Activated naive CD4-positive, alpha-beta T cell treated with anti-CD3 and anti-CD28 coated beads, Interleukin-2, amount 50 U/mL, for 72 hours (primary cell): ENCODE measurements at regions not wholly inside any gene's neighbourhood (a gene's known extent, or its start where the extent isn't known, plus 50 kb on each side); places are given as distances from the start of the nearest gene placed in this dataset.
"Not testable (repeated sequence)": the region's sequence is repeated elsewhere in the genome, so short reads cannot be mapped to it uniquely, and the experiment has no call there.

Experiments
- ATAC-seq, 2 donors: fragments of 150-1000 bp; cut with Tn5 transposase; 2 replicates each; pipeline ENCODE4 v1.10.0; 2021; ENCODE audit warnings: mild to moderate bottlenecking in 2 of 2, moderate library complexity in 2 of 2
- DNase-seq, 2 donors: peaks; one replicate each; pipeline ENCODE4 v3.0.0; 2021 to 2022; ENCODE audit warnings: low spot score in 2 of 2
- H3K27ac Mint-ChIP-seq, 2 donors: one replicate each; pipeline ENCODE4 v1.8.0; 2022; ENCODE audit warnings: mild to moderate bottlenecking in 2 of 2, mixed read lengths in 2 of 2
- H3K36me3 Mint-ChIP-seq, 2 donors: one replicate each; pipeline ENCODE4 v1.8.0; 2022; ENCODE audit warnings: mixed read lengths in 2 of 2
- H3K9me3 Mint-ChIP-seq, 2 donors: one replicate each; pipeline ENCODE4 v1.8.0; 2022; ENCODE audit warnings: mixed read lengths in 2 of 2

DNA sequence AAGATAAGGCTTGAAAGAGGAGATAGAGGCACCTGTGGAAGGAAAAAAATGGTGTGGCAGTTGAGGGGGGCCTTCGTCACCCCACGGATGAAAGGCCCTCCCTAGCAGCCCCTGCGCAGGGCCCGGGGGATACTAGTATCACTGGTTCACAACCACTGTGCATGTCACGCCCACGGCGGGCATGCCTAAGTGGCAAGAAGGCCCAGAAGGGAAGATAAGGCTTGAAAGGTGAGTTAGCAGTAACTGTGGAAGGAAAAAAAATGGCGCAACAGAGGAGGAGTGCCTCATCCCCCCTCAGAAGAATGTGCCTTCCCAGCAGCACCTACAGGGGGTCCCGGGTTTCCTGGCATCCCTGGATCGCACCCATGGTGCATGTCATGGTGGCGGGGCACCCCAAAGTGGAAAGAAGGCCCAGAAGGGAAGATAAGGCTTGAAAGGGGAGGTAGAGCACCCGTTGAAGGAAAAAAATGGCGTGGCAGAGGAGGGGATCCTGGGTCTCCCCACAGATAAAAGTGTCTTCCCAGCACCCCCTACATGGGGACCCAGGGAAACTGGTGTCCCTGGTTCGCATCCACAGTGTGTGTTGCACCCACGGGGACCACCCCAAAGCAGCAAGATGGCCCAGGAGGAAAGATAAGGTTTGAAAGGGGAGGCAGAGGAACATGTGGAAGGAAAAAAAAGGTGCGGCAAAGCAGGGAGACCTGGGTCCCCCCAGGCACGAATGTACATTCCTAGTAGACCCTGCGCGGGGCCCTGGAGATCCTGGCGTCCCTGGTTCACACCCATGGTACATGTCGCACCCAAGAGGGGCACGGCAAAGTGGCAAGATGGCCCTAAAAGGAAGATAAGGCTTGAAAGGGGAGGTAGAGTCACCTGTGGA is 279.2 kb downstream of the ALG10 start:
- no peak overlapping the region for H3K27ac Mint-ChIP-seq
- DNase-seq (no peak), ATAC-seq (no peak)
- H3K9me3 Mint-ChIP-seq: peaks cover 81 to 89% of the 10 kb centered on the region in 2 donors
- H3K36me3 Mint-ChIP-seq: peaks cover 90 to 98% of the 10 kb centered on the region in 2 donors

DNA sequence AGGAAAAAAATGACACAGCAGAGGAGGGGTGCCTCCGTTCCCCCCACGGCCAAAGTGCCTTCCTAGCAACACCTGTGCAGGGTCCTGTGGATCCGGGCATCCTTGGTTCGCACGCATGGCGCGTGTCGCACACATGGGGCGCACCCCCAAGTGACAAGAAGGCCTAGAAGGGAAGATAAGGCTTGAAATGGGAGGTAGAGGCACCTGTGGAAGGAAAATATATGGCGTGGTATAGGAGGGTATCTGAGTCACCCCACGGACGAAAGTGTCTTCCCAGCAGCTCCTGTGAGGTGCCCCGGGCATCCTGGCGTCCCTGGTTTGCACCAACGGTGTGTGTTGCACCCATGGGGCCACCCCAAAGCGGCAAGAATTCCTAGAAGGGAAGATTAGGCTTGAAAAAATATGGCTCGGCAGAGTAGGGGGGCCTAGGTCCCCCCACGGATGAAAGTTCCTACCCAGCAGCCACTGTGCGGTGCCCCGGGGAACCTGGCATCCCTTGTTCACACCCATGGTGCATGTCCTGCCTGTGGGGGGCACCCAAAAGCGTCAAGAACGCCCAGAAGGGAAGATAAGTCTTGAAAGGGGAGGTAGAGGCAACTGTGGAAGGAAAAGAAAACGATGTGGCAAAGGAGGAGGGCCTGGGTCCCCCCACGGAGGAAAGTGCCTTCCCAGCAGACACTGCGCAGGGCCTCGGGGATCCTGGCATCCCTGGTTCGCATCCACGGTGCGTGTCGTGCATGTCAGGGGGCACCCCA is 280.0 kb downstream of the ALG10 start:
- DNase-seq (no peak), ATAC-seq (no peak)
- no peak overlapping the region for H3K27ac Mint-ChIP-seq
- H3K9me3 Mint-ChIP-seq: peaks cover 83 to 91% of the 10 kb centered on the region in 2 donors
- H3K36me3 Mint-ChIP-seq: peaks cover 97 to 98% of the 10 kb centered on the region in 2 donors

DNA sequence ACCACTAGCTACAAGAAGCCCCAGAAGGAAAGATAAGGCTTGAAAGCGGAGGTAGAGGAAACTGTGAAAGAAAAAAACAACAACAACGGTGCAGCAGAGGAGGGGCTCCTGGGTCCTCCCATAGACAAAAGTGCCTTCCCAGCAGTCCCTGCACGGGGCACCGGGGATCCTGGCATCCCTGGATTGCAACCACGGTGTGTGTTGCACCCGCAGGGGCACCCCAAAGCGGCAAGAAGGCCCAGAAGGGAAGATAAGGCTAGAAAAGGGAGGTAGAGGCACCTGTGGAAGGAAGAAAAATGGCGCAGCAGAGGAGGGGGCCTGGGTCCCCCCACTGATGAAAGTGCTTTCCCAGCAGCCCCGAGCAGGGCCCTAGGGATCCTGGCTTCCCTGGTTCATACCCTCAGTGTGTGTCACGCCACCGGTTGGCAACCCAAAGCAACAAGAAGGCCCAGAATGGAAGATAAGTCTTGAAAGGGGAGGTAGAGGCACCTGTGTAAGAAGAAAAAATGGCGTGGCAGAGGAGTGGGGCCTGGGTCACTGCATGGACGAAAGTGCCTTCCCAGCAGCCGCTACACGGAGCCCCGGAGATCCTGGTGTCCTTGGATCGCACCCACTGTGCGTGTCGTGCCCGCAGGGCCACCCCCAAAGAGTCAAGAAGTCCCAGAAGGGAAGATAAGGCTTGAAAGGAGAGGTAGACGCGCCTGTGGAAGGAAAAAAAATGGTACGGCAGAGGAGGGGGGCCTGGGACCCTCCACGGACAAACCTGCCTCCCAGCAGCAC is 281.0 kb downstream of the ALG10 start:
- no peak for ATAC-seq
- DNase-seq: no peak
- H3K36me3 Mint-ChIP-seq: peaks cover 96 to 97% of the 10 kb centered on the region in 2 donors
- H3K27ac Mint-ChIP-seq: no peak overlapping the region
- H3K9me3 Mint-ChIP-seq: peaks cover 87 to 92% of the 10 kb centered on the region in 2 donors

DNA sequence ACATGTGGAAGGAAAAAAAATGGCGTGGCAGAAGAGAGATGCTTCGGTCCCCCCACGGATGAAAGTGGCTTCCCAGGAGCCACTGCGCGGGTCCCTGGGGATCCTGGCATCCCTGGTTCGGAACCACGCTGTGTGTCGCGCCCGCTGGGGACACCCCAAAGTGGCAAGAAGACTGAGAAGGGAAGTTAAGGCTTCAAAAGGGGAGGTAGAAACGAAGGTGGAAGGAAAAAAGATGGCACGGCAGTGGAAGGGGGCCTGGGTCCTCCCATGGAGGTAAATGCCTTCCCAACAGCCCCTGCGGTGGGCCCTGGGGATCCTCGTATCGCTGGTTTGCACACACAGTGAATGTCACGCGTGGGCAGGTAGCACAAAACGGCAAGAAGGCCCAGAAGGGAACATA is 281.7 kb downstream of the ALG10 start:
- Mint-ChIP-seq H3K9me3 (peaks cover 88 to 92% of the 10 kb centered on the region in 2 donors), H3K36me3 (peaks cover 94 to 95% of the 10 kb centered on the region in 2 donors), H3K27ac (no peak overlapping the region)
- DNase-seq: no peak
- ATAC-seq: no peak

DNA sequence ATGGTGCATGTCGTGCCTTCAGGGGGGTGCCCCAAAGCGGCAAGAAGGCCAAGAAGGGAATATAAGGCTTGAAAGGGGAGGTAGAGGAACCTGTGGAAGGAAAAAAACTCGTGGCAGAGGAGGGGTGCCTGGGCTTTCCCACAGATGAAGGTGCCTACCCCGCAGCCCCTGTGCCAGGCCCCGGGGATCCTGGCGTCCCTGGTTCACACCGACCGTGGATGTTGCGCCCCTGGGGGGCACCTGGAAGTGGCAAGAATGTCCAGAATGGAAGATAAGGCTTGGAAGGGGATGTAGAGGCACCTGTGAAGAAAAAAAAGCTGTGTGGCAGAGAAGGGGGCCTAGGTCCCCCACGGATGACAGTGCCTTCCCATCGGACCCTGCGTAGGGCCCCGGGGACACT is 282.2 kb downstream of the ALG10 start:
- H3K9me3 Mint-ChIP-seq: peaks cover 86 to 92% of the 10 kb centered on the region in 2 donors
- H3K36me3 Mint-ChIP-seq: peaks cover 92 to 93% of the 10 kb centered on the region in 2 donors
- DNase-seq (no peak), ATAC-seq (no peak)
- H3K27ac Mint-ChIP-seq: no peak overlapping the region

DNA sequence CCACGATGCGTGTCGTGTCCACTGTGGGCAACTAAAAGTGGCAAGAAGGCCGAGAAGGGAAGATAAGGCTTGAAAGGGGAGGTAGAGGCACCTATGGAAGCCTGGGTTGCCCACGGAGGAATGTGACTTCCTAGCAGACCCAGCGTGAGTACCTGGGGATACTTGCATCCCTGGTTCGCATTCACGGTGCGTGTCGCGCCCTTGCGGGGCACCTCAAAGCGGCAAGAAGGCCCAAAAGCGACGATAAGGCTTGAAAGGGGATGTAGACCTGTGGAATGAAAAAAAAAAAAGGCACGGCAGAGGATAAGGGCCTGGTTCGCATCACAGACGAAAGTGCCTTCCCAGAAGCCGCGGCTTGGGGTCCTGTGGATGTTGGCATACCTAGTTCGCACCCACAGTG is 282.9 kb downstream of the ALG10 start:
- ATAC-seq (no peak), DNase-seq (no peak)
- no peak overlapping the region for H3K27ac Mint-ChIP-seq
- peaks cover 87 to 90% of the 10 kb centered on the region in 2 donors for H3K36me3 Mint-ChIP-seq
- H3K9me3 Mint-ChIP-seq: peaks cover 81 to 87% of the 10 kb centered on the region in 2 donors

DNA sequence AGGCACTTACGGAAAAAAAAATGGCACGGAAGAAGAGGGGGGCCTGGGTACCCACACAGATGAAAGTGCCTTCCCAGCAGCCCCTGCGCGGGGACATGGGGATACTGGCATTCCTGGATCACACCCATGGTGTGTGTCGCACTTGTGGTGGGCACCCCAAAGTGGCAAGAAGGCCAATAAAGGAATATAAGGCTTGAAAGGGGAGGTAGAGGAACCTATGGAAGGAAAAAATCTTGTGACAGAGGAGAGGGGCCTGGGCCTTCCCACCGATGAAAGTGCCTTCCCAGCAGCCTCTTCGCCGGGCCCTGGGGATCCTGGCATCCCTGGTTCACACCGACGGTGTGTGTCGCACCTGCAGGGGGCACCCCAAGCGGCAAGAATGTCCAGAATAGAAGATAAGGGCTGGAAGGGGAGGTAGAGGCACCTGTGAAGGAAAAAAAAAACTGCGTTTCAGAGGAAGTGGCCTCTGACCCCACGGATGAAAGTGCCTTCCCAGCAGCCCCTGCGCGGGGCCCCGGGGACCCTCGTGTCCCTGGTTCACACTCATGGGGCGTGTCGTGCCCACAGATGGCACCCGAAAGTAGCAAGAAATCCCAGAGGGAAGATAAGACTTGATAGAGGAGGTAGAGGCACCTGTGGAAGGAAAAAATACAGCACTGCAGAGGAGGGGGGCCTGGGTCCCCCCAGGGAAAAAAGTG is 284.0 kb downstream of the ALG10 start:
- H3K36me3 Mint-ChIP-seq: peaks cover 76 to 81% of the 10 kb centered on the region in 2 donors
- H3K27ac Mint-ChIP-seq: no peak overlapping the region
- ATAC-seq: no peak
- H3K9me3 Mint-ChIP-seq: peaks cover 74 to 82% of the 10 kb centered on the region in 2 donors
- DNase-seq: no peak

DNA sequence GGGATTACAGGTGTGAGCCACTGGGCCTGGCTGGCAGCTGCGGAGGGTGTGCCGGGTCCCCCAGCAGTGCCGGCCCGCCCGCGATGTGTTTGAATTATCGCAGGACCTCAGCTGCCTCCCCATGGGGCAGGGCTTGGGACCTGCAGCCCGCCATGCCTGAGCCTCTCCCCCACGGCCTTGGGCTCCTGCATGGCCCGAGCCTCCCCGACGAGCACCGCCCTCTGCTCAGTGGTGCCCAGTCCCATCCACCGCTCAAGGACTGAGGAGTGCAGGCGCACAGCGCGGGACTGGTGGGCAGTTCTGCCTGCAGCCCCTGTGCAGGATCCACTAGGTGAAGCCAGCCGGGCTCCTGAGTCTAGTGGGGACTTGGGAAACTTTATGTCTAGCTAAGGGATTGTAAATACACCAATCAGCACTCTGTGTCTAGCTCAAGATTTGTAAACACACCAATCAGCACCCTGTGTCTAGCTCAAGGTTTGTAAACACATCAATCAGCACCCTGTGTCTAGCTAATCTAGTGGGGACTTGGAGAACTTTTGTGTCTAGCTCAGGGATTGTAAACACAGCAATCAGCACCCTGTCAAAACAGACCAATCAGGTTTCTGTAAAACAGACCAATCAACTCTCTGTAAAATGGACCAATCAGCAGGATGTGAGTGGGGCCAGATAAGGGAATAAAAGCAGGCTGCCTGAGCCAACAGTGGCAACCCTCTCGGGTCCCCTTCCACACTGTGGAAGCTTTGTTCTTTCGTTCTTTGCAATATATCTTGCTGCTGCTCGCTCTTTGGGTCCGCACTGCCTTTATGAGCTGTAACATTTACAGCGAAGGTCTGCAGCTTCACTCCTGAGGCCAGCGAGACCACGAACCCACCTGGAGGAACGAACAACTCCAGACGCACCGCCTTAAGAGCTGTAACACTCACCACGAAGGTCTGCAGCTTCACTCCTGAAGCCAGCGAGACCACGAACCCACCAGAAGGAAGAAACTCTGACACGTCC is 287.8 kb downstream of the ALG10 start:
- H3K27ac Mint-ChIP-seq, DNase-seq, ATAC-seq: not testable (repeated sequence)
- Mint-ChIP-seq H3K36me3 (peaks cover 76 to 81% of the 10 kb centered on the region in 2 donors), H3K9me3 (peaks cover 71 to 76% of the 10 kb centered on the region in 2 donors)

DNA sequence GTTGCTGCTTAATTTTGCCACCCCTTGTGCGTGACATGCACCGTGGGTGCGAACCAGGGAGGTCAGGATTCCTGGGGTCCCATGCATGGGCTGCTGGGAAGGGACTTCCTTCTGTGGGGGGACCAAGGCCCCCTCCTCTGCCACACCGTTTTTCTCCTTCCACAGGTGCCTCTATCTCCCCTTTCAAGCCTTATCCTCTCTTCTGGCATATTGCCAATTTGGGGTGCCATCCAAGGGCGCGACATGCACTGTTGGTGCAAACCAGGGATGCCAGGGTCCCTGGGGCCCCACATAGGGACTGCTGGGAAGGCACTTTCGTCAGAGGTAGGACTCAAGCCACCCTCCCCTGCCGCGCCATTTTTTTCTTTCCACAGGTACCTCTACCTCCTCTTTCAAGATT is 289.0 kb downstream of the ALG10 start:
- no peak for DNase-seq
- Mint-ChIP-seq H3K27ac (no peak overlapping the region), H3K36me3 (peaks cover 75 to 81% of the 10 kb centered on the region in 2 donors), H3K9me3 (peaks cover 72 to 76% of the 10 kb centered on the region in 2 donors)
- no peak for ATAC-seq

DNA sequence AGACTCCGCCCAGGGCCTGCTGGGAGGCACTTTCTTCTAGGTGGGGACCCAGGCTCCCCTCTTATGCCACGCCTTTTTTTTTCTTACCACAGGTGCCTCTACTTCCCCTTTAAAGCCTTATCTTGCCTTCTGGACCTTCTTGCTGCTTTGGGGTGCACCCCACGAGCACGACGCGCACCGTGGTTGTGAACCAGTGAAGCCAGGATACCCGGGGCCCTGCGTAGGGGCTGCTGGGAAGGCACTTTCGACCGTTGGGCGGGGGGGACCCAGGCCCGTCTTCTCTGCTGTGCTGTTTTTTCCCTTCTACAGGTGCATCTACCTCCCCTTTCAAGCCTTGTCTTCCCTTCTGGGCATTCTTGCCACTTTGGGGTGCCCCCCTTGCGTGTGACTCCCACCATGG is 305.4 kb downstream of the ALG10 start:
- no peak for DNase-seq
- ATAC-seq: no peak
- Mint-ChIP-seq H3K9me3 (peaks cover 71 to 80% of the 10 kb centered on the region in 2 donors), H3K36me3 (peaks cover 94 to 100% of the 10 kb centered on the region in 2 donors), H3K27ac (no peak overlapping the region)

DNA sequence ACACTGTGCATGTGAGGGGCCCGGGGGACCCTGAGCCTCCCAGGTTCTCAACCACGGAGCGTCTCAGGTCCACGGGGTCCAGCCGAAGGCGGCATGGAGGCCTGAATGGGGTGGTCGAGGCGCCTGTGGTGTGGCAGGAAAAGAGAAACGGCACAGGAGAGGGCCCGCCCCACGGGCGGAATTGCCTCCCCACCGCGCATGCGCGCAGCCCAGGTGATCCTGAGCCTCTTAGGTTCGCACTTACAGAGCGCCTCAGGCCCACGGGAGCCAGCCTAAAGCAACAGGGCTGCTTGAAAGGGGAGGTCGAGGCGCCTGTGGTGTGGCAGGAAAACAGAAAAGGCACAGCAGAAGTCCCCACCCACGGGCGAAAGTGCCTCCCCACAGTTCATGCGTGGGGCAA is 311.0 kb downstream of the ALG10 start:
- H3K36me3 Mint-ChIP-seq: peaks cover 63 to 75% of the 10 kb centered on the region in 2 donors
- ATAC-seq (no peak), DNase-seq (no peak)
- no peak overlapping the region for H3K27ac Mint-ChIP-seq
- peaks cover 22 to 38% of the 10 kb centered on the region in 2 donors for H3K9me3 Mint-ChIP-seq

DNA sequence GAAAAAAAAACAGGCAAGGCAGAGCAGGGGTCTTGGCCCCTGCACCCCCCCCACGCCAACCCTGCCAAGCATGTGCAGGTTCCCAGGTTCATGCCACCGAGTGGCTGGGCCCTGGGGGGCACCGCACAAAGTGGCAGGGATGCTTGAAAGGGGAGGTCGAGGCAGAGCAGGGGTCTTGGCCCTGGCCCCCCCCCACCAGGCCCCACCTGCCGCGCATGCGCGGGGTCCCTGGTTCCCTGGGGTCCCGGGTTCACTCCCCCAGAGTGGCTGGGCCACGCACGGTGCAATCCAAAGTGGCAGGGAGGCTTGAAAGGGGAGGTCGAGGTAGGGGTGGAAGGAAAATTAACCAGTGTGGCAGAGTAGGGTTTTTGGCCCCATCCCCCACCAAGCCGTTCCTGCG is 312.2 kb downstream of the ALG10 start:
- no peak overlapping the region for H3K27ac Mint-ChIP-seq
- peaks cover 62 to 63% of the 10 kb centered on the region in 2 donors for H3K36me3 Mint-ChIP-seq
- ATAC-seq: no peak
- H3K9me3 Mint-ChIP-seq: peaks cover 10 to 30% of the 10 kb centered on the region in 2 donors
- no peak for DNase-seq

DNA sequence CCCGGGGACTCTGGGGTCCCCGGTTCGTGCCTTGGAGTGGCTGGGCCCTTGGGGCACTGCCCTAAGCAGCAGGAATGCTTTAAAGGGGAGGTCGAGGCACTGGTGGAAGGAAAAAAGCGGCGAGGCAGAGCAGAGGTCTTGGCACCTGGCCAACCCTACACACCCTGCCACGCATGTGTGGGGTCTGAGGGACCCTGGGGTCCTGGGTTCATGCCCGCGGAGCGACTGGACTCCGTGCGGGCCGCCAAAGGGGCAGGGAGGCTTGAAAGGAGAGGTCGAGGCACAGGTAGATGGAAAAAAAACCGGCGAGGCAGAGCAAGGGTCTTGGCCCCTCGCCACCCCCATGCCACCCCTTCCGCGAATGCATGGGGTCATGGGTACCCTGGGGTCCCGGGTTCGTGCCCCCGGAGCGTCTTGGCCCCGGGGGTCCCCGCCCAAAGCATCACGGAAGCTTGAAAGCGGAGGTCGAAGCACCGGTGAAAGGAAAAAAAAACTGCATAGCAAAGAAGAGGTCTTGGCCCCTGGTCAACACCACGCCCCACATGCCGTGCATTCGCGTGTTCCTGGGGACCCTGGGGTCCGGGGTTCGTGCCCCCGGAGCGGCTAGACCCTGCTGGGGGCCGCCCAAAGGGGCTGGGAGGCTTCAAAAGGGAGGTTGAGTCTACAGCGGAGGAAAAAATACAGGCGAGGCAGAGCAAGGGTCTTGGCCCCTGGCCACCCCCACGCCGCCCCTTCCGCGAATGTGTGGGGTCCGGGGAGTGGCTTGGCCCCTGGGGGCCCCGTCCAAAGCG is 312.9 kb downstream of the ALG10 start:
- H3K36me3 Mint-ChIP-seq: peaks cover 61% of the 10 kb centered on the region in 2 donors
- no peak overlapping the region for H3K27ac Mint-ChIP-seq
- ATAC-seq (no peak), DNase-seq (no peak)
- peaks cover 10 to 30% of the 10 kb centered on the region in 2 donors for H3K9me3 Mint-ChIP-seq

DNA sequence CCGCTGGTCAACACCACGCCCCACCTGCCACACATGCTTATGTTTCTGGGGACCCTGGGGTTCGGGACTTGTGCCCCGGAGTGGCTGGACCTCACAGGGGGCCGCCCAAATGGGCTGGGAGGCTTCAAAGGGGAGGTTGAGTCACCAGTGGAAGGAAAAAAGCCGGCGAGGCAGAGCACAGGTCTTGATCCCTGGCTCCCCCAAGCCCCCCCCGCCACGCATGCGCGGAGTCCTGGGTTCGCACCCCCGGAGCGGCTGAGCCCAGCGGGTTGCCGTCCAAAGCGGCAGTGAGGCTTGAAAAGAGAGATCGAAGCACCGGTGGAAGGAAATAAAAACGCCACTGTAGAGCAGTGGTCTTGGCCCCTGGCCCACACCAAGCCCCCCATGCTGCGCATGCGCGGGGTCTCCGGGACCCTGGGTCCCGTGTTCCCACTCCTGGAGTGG is 313.5 kb downstream of the ALG10 start:
- Mint-ChIP-seq H3K9me3 (peaks cover 13 to 27% of the 10 kb centered on the region in 2 donors), H3K27ac (no peak overlapping the region), H3K36me3 (peaks cover 61% of the 10 kb centered on the region in 2 donors)
- DNase-seq (no peak), ATAC-seq (no peak)
